ENCODE measurements at regions not wholly inside any gene's neighbourhood (a gene's known extent, or its start where the extent isn't known, plus 50 kb on each side); places are given as distances from the start of the nearest gene placed in this dataset.

- DNase-seq = no peak
These were observed 490.5 kb upstream of the CHRM3 start for GRCh38 chr1:238895911-238896310.

GRCh38 chr1:238892612-238893011, 493.8 kb upstream of the CHRM3 start:
- no peak for DNase-seq

GRCh38 chr1:238861342-238862066, 524.9 kb upstream of the CHRM3 start:
- no peak for DNase-seq

- DNase-seq = no peak
These were observed 552.4 kb upstream of the CHRM3 start for GRCh38 chr1:238833919-238834318.

GRCh38 chr1:238832106-238832505, 554.3 kb upstream of the CHRM3 start:
- DNase-seq = no peak

GRCh38 chr1:238830036-238830611, 556.2 kb upstream of the CHRM3 start:
- no peak for DNase-seq

GRCh38 chr1:238826891-238827290, 559.5 kb upstream of the CHRM3 start:
- no peak for DNase-seq

- no peak for DNase-seq
These were observed 563.0 kb upstream of the CHRM3 start for GRCh38 chr1:238823416-238823815.

- no peak for DNase-seq
These were observed 575.0 kb upstream of the CHRM3 start for GRCh38 chr1:238811211-238811879.

GRCh38 chr1:238790882-238791281, 595.5 kb upstream of the CHRM3 start:
- DNase-seq = no peak

GRCh38 chr1:238789916-238790667, 596.3 kb upstream of the CHRM3 start:
- DNase-seq = no peak

- DNase-seq = no peak
These were observed 598.9 kb upstream of the CHRM3 start for GRCh38 chr1:238787471-238787870.

- no peak for DNase-seq
These were observed 602.7 kb upstream of the CHRM3 start for GRCh38 chr1:238783633-238784032.

- no peak for DNase-seq
These were observed 606.7 kb upstream of the CHRM3 start for GRCh38 chr1:238779716-238780115.

- DNase-seq = no peak
These were observed 608.3 kb upstream of the CHRM3 start for GRCh38 chr1:238778113-238778512.

- DNase-seq = no peak
These were observed 608.8 kb upstream of the CHRM3 start for GRCh38 chr1:238777551-238777950.

GRCh38 chr1:238776126-238776525, 610.2 kb upstream of the CHRM3 start:
- DNase-seq = no peak

- no peak for DNase-seq
These were observed 614.0 kb upstream of the CHRM3 start for GRCh38 chr1:238772322-238772721.

- no peak for DNase-seq
These were observed 619.0 kb upstream of the CHRM3 start for GRCh38 chr1:238767321-238767720.

GRCh38 chr1:238764779-238765178, 621.6 kb upstream of the CHRM3 start:
- no peak for DNase-seq

- no peak for DNase-seq
These were observed 633.1 kb upstream of the CHRM3 start for GRCh38 chr1:238753252-238753651.

- DNase-seq = no peak
These were observed 634.0 kb upstream of the CHRM3 start for GRCh38 chr1:238752327-238752726.

- DNase-seq = no peak
These were observed 641.3 kb upstream of the CHRM3 start for GRCh38 chr1:238745069-238745468.

- no peak for DNase-seq
These were observed 647.5 kb upstream of the CHRM3 start for GRCh38 chr1:238738892-238739291.

All from hematopoietic multipotent progenitor cell treated with erythropoietin and hydrocortisone succinate and interleukin-3 and kit ligand, for 8 days (in vitro differentiated cells).